GM19397 (cell line): ENCODE measurements at regions not wholly inside any gene's neighbourhood (a gene's known extent, or its start where the extent isn't known, plus 50 kb on each side); places are given as distances from the start of the nearest gene placed in this dataset.

ENCODE experiments used
- ATAC-seq: cut with Tn5 transposase; IDR thresholded peaks from one replicate; pipeline ENCODE4 v1.9.1; 2021; ENCODE audit warnings: mild to moderate bottlenecking, moderate library complexity; ENCODE audit not compliant: unreplicated experiment

- no peak for ATAC-seq
Observed at GRCh38 chr14:97604731-97605130, 807.5 kb downstream of the VRK1 start.

- no peak for ATAC-seq
Observed at GRCh38 chr14:97618401-97618800, 821.2 kb downstream of the VRK1 start.

- ATAC-seq: no peak
Observed at GRCh38 chr14:97618917-97619690, 821.9 kb downstream of the VRK1 start.

GRCh38 chr14:97620066-97620465 lies 822.9 kb downstream of the VRK1 start:
- ATAC-seq: no peak

GRCh38 chr14:97624985-97625384 lies 827.8 kb downstream of the VRK1 start:
- ATAC-seq: no peak

- no peak for ATAC-seq
Observed at GRCh38 chr14:97625477-97625876, 828.3 kb downstream of the VRK1 start.

- ATAC-seq: no peak
Observed at GRCh38 chr14:97626088-97626487, 828.9 kb downstream of the VRK1 start.

- no peak for ATAC-seq
Observed at GRCh38 chr14:97630249-97630648, 833.1 kb downstream of the VRK1 start.

GRCh38 chr14:97633131-97633738 lies 836.1 kb downstream of the VRK1 start:
- ATAC-seq: no peak

GRCh38 chr14:97634751-97635150 lies 837.6 kb downstream of the VRK1 start:
- no peak for ATAC-seq

- ATAC-seq: no peak
Observed at GRCh38 chr14:97638864-97639263, 841.7 kb downstream of the VRK1 start.

- ATAC-seq: no peak
Observed at GRCh38 chr14:97640031-97640430, 842.8 kb downstream of the VRK1 start.

- ATAC-seq: no peak
Observed at GRCh38 chr14:97641827-97642226, 844.6 kb downstream of the VRK1 start.

GRCh38 chr14:97642631-97643030 lies 845.4 kb downstream of the VRK1 start:
- ATAC-seq: no peak

- ATAC-seq: no peak
Observed at GRCh38 chr14:97644365-97644764, 847.2 kb downstream of the VRK1 start.

GRCh38 chr14:97649752-97650151 lies 852.6 kb downstream of the VRK1 start:
- no peak for ATAC-seq

GRCh38 chr14:97655169-97655948 lies 858.2 kb downstream of the VRK1 start:
- no peak for ATAC-seq

- no peak for ATAC-seq
Observed at GRCh38 chr14:97657609-97658008, 860.4 kb downstream of the VRK1 start.

GRCh38 chr14:97687944-97688630 lies 890.9 kb downstream of the VRK1 start:
- ATAC-seq: no peak

GRCh38 chr14:97688631-97689336 lies 891.6 kb downstream of the VRK1 start:
- no peak for ATAC-seq

GRCh38 chr14:97692084-97692483 lies 894.9 kb downstream of the VRK1 start:
- ATAC-seq: no peak
